Retina (tissue), 1 donor: ENCODE measurements at regions not wholly inside any gene's neighbourhood (a gene's known extent, or its start where the extent isn't known, plus 50 kb on each side); places are given as distances from the start of the nearest gene placed in this dataset.
"Not testable (repeated sequence)": the region's sequence is repeated elsewhere in the genome, so short reads cannot be mapped to it uniquely, and the experiment has no call there.

Experiments
- DNase-seq: peaks from one replicate; pipeline ENCODE4 v3.0.0-alpha.2; 2016

DNA sequence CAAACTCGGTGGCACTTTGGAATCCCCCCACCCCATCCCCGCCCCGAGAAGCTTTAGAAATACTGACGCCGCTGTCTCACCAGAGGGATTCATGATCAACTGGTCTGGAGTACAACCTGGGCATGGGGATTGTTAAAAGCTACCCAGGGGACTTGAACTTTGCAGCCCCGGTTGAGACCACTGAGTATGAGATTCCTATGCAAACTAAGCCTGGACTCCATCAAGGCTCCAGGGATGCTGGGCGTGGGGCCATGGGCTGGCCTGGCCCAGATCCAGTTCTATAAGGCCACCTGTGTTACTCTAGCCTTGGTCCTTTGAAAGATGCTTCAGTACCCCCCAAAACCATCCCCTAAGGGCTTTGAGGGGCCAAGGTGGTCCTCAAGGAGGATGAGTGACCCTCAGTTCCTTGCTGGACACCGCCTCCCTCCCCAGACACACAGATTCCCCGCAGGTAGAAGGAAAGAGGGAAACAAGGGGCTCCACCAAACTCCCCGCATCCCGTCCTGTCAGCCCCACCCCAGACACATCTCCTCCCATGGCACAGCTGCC lies 68.5 kb downstream of the MRPL36 start:
- no peak for DNase-seq

DNA sequence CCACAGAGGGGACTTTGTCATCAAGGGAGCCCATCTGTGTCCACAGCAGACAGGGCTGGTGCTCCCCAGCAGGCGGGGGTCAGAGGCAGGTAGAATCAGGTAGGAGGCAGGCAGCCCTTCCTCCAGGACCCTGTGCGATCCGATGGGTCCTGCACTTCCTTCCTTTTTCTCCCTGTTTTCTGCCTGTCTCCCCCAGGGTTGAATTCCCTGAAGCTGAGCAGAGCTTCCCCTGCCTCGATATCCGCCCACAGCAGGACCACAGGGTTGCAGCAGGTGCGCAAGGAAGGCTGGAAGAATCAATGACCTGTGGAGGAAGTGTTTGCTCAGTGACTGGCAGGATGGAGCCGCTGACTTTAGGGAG lies 69.2 kb downstream of the MRPL36 start:
- no peak for DNase-seq

DNA sequence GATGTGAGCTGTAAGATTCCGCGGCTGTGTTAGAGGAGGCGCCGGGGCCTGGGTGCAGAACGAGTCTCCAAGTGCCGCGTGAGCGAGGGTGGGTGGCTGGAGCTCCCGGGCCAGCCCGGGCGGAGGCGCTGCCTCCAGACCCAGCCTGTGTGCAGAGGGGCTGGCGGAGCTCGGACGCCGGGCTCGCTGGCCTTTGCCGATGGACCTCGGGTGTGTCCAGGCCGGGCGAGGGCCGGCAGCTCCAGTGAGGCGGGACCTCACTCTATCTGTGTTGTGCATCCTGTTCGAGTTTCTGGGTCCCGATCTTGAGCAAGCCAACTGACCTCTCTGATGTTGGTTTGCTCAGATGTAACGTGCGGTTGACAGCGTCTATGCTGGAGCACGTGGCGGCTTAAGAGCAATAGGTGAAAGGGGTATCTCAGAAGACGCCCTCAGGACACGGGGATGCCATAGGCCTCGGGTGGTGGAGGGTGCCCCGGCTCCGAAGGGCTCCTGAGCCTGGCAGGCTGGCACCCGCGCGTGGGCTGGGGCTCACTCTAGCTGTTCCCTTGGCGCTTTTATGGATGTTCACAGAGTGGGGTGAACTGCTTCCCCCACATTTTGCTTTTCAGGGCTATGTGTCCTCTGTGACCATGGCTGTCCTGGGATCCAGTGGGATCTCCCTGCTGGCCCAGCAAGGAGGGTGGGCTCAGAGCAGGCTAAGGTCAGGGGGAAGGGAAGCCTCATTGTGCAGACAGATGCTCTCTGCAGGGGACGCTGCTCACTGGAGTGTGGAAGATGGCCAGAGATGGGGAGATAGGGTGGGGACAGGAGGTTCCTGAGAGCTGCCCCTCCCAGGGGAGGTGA lies 69.8 kb downstream of the MRPL36 start:
- no peak for DNase-seq

GRCh38 chr5:1728846-1729245 lies 70.8 kb downstream of the MRPL36 start:
- no peak for DNase-seq

- DNase-seq, result no peak
Measured at GRCh38 chr5:1727571-1727970, 72.1 kb downstream of the MRPL36 start.

- no peak for DNase-seq
Measured at GRCh38 chr5:1726956-1727355, 72.7 kb downstream of the MRPL36 start.

- no peak for DNase-seq
Measured at GRCh38 chr5:1726469-1726865, 73.2 kb downstream of the MRPL36 start.

GRCh38 chr5:1725641-1726468 lies 73.8 kb downstream of the MRPL36 start:
- DNase-seq, result peak; percentile 36

- DNase-seq, result peak; percentile 59
Measured at GRCh38 chr5:1724822-1725602, 74.6 kb downstream of the MRPL36 start.

- no peak for DNase-seq
Measured at GRCh38 chr5:1723957-1724821, 75.4 kb downstream of the MRPL36 start.

GRCh38 chr5:1723476-1723875 lies 76.2 kb downstream of the MRPL36 start:
- no peak for DNase-seq

GRCh38 chr5:1722877-1723276 lies 76.8 kb downstream of the MRPL36 start:
- no peak for DNase-seq

GRCh38 chr5:1720396-1721110 lies 79.1 kb downstream of the MRPL36 start:
- DNase-seq, result no peak

- DNase-seq, result no peak
Measured at GRCh38 chr5:1719860-1720259, 79.8 kb downstream of the MRPL36 start.

DNA sequence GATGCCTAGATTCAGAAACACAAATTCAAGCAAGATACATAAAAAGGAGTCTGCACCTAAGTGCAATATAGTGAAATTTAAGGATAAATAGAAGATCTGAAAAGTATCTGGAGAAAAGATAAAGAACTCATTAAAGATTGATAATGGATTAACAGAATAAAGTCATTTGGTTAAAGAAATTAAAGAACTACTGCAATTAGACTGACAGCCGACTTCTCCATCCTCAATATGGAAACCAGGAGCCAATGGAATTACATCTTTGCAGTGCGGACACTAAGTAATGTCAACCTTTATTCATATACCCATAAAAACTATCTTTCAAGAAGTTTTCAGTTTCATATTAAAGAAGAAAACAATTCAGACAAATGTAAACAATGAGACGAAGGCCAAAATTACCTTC lies 81.0 kb downstream of the MRPL36 start:
- DNase-seq, result no peak

DNA sequence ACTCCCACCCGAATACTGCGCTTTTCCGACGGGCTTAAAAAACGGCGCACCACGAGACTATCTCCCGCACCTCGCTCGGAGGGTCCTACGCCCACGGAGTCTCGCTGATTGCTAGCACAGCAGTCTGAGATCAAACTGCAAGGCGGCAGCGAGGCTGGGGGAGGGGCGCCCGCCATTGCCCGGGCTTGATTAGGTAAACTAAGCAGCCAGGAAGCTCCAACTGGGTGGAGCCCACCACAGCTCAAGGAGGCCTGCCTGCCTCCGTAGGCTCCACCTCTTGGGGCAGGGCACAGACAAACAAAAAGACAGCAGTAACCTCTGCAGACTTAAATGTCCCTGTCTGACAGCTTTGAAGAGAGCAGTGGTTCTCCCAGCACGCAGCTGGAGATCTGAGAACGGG lies 89.5 kb downstream of the MRPL36 start:
- not testable (repeated sequence) for DNase-seq

DNA sequence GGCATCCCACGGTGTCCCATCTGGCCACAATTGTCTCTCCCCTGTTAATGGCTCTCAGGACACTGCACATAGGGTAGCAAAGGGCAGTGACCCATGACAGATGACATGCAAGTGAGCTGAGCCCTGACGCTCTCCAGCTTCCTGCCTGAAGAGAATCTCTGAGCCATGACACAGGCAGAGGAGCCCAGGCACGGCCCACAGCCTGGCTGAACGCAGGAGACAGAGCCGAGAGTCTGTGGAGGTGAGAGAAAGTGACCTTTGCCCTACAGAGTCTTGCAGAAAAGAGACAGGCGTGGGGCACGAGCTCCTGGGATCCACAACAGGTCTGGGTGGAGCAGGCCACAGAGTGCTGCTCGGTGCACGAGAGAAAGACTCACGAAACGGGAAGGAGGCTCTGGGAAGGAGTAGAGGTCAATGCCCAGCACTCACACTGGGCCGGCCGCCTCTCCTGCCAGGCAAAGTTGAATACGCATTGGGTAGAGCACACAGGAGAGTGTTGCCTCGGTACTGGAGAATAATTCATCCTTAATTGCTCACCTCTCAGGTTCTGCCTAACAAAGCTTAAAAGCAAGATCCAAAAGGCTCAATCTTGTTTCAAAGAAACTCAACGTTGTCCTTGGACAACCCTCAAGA lies 90.3 kb downstream of the MRPL36 start:
- peak; percentile 42 for DNase-seq

GRCh38 chr5:1708592-1709141 lies 91.0 kb downstream of the MRPL36 start:
- no peak for DNase-seq

DNA sequence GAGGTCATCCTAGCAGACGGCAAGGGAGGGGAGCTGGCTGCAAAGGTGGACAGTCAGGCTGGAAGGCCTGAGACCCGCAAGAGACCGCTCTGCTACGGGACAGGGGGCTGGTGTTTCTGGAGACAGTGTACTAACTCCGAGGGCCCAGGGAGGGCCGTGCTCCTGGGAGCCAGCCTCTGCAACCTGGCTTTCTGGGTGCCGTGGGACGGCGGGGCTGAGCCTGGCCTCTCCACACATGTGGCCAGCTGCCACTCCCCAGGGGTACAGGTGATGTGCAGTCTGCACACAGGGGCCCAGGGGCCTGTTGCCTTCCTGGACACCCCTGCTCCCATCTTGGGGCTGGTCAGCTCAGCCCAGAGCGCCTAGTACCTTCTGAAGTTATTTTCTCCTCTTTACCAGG lies 92.2 kb downstream of the MRPL36 start:
- DNase-seq, result no peak

DNA sequence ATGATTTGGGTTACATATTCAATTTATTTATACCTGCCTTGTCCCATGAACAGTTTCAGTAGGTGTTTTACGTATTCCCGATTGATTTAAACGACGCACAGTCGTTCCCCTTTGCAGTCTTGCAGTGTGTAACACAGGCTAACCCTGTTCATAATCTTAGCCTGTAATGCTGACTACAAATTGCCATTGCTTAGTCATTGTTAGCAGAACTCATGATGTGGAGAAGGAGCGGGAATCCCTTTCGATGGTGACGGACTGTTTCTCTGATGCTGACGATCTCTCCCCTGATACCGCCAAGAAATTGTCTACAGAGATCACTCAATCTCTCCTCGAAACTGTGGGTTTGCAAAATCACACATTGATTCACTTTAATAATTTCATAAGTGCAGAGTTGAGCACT lies 93.2 kb downstream of the MRPL36 start:
- no peak for DNase-seq

DNA sequence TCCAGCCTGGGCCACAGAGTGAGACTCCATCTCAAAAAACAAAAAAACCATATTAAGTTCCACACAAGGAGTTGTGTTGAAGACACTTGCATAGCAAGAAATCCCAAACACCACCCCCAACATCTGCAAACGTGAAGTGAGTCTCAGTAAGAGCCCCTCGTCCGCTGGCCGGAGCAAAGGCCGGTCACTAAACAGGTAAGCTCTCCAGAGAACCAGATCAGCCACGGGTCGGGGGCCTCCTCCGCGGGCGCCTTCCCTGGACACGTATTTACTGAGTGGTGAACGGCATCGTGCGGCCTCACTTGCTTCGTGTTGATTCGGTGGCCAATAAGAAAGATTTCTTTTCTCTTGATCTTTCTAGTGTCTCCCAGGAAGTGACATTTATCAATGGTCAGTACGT lies 93.6 kb downstream of the MRPL36 start:
- DNase-seq, result no peak
